Natural killer cell treated with Interleukin-12 subunit alpha and Interleukin-12 subunit beta and Interleukin-15 and Interleukin-18, amount 100 ng/mL, for 72 hours (primary cell): ENCODE measurements at regions not wholly inside any gene's neighbourhood (a gene's known extent, or its start where the extent isn't known, plus 50 kb on each side); places are given as distances from the start of the nearest gene placed in this dataset.

Experiments
- ATAC-seq, 2 donors: fragments of 150-1000 bp; cut with Tn5 transposase in 1 of 2; sonication (Bioruptor Pico), chemical (Tn5 transposase) in 1 of 2; 2 replicates each; pipeline ENCODE4 v1.10.0; 2021
- DNase-seq: peaks from one replicate; pipeline ENCODE4 v3.0.0; 2022; ENCODE audit warnings: low spot score
- H3K27ac Mint-ChIP-seq, 2 donors: 1 replicate in 1 of 2; 2 replicates in 1 of 2; pipeline ENCODE4 v1.8.0; 2022; ENCODE audit warnings: mixed read lengths in 2 of 2, mild to moderate bottlenecking in 1 of 2, moderate library complexity in 1 of 2
- H3K27me3 Mint-ChIP-seq, 2 donors: 1 replicate in 1 of 2; 2 replicates in 1 of 2; pipeline ENCODE4 v1.8.0; 2022; ENCODE audit warnings: mixed read lengths in 2 of 2
- H3K36me3 Mint-ChIP-seq: one replicate; pipeline ENCODE4 v1.8.0; 2022; ENCODE audit warnings: mixed read lengths
- H3K4me1 Mint-ChIP-seq, 2 donors: 1 replicate in 1 of 2; 2 replicates in 1 of 2; pipeline ENCODE4 v1.8.0; 2022; ENCODE audit warnings: low read depth in 2 of 2, mixed read lengths in 2 of 2, mild to moderate bottlenecking in 1 of 2
- H3K4me3 Mint-ChIP-seq: one replicate; pipeline ENCODE4 v1.8.0; 2022; ENCODE audit warnings: mixed read lengths
- H3K9me3 Mint-ChIP-seq: 2 replicates; pipeline ENCODE4 v1.8.0; 2022; ENCODE audit warnings: mixed read lengths

GRCh38 chr14:101132588-101132987 lies 229.1 kb upstream of the RTL1 start:
- H3K4me1 Mint-ChIP-seq, result no peaks in the 10 kb centered on the region
- no peaks in the 10 kb centered on the region for H3K36me3 Mint-ChIP-seq
- no peak for ATAC-seq
- H3K27me3 Mint-ChIP-seq, result peaks cover 29 to 33% of the 10 kb centered on the region in 2 donors
- H3K9me3 Mint-ChIP-seq, result no peaks in the 10 kb centered on the region
- DNase-seq, result no peak
- no peak overlapping the region for H3K4me3 Mint-ChIP-seq
- H3K27ac Mint-ChIP-seq, result no peak overlapping the region

GRCh38 chr14:101133068-101133467 lies 229.5 kb upstream of the RTL1 start:
- Mint-ChIP-seq H3K4me1 (no peaks in the 10 kb centered on the region), H3K9me3 (no peaks in the 10 kb centered on the region), H3K36me3 (no peaks in the 10 kb centered on the region), H3K4me3 (no peak overlapping the region), H3K27ac (no peak overlapping the region), H3K27me3 (peaks cover 26 to 29% of the 10 kb centered on the region in 2 donors)
- ATAC-seq (no peak), DNase-seq (no peak)

- Mint-ChIP-seq H3K36me3 (no peaks in the 10 kb centered on the region), H3K4me3 (no peak overlapping the region), H3K27me3 (peaks cover 20 to 24% of the 10 kb centered on the region in 2 donors), H3K27ac (no peak overlapping the region), H3K9me3 (no peaks in the 10 kb centered on the region), H3K4me1 (no peaks in the 10 kb centered on the region)
- ATAC-seq (no peak), DNase-seq (no peak)
These were observed 230.7 kb upstream of the RTL1 start for GRCh38 chr14:101134161-101134631.

GRCh38 chr14:101134851-101135433 lies 231.4 kb upstream of the RTL1 start:
- ATAC-seq, result no peak
- no peaks in the 10 kb centered on the region for H3K9me3 Mint-ChIP-seq
- H3K4me1 Mint-ChIP-seq, result no peaks in the 10 kb centered on the region

GRCh38 chr14:101135796-101136742 lies 232.5 kb upstream of the RTL1 start:
- Mint-ChIP-seq H3K4me3 (no peak overlapping the region), H3K27ac (no peak overlapping the region)

More at GRCh38 chr14:101134851-101135433, 231.4 kb upstream of the RTL1 start:
- Mint-ChIP-seq H3K27me3 (peaks cover 14 to 17% of the 10 kb centered on the region in 2 donors), H3K4me3 (no peak overlapping the region), H3K36me3 (no peaks in the 10 kb centered on the region), H3K27ac (no peak overlapping the region)
- no peak for DNase-seq

GRCh38 chr14:101137234-101137633 lies 233.7 kb upstream of the RTL1 start:
- Mint-ChIP-seq H3K27ac (no peak overlapping the region), H3K27me3 (peaks cover 22 to 27% of the 10 kb centered on the region in 2 donors), H3K4me3 (no peak overlapping the region), H3K4me1 (no peaks in the 10 kb centered on the region), H3K36me3 (peaks cover 7% of the 10 kb centered on the region), H3K9me3 (peaks cover 5% of the 10 kb centered on the region)
- DNase-seq (no peak), ATAC-seq (no peak)

More at GRCh38 chr14:101135796-101136742, 232.5 kb upstream of the RTL1 start:
- Mint-ChIP-seq H3K36me3 (no peaks in the 10 kb centered on the region), H3K9me3 (no peaks in the 10 kb centered on the region), H3K4me1 (no peaks in the 10 kb centered on the region), H3K27me3 (peaks cover 17 to 18% of the 10 kb centered on the region in 2 donors)
- DNase-seq (no peak), ATAC-seq (peak in 1 of 2 donors; percentile 36)

- no peak for ATAC-seq
- H3K27ac Mint-ChIP-seq, result no peak overlapping the region
- DNase-seq, result no peak
- H3K27me3 Mint-ChIP-seq, result peaks cover 15 to 16% of the 10 kb centered on the region in 2 donors
- H3K9me3 Mint-ChIP-seq, result peaks cover 8% of the 10 kb centered on the region
- peaks cover 15% of the 10 kb centered on the region for H3K36me3 Mint-ChIP-seq
- no peaks in the 10 kb centered on the region for H3K4me1 Mint-ChIP-seq
- H3K4me3 Mint-ChIP-seq, result no peak overlapping the region
These were observed 244.3 kb upstream of the RTL1 start for GRCh38 chr14:101147848-101148247.

- Mint-ChIP-seq H3K27ac (no peak overlapping the region), H3K4me1 (no peaks in the 10 kb centered on the region), H3K36me3 (peaks cover 15% of the 10 kb centered on the region), H3K4me3 (no peak overlapping the region), H3K27me3 (peaks cover 22 to 31% of the 10 kb centered on the region in 2 donors), H3K9me3 (peaks cover 4% of the 10 kb centered on the region)
- no peak for DNase-seq
- ATAC-seq, result no peak
These were observed 246.6 kb upstream of the RTL1 start for GRCh38 chr14:101150039-101150610.

GRCh38 chr14:101151226-101151926 lies 247.9 kb upstream of the RTL1 start:
- no peak overlapping the region for H3K27ac Mint-ChIP-seq
- peaks cover 11% of the 10 kb centered on the region for H3K36me3 Mint-ChIP-seq
- ATAC-seq (no peak), DNase-seq (no peak)
- peaks cover 30 to 37% of the 10 kb centered on the region in 2 donors for H3K27me3 Mint-ChIP-seq
- no peaks in the 10 kb centered on the region for H3K4me1 Mint-ChIP-seq
- peaks cover 4% of the 10 kb centered on the region for H3K9me3 Mint-ChIP-seq
- no peak overlapping the region for H3K4me3 Mint-ChIP-seq

GRCh38 chr14:101151927-101152305 lies 248.4 kb upstream of the RTL1 start:
- no peak for DNase-seq
- H3K27ac Mint-ChIP-seq, result no peak overlapping the region
- peaks cover 9% of the 10 kb centered on the region for H3K36me3 Mint-ChIP-seq
- peaks cover 30 to 42% of the 10 kb centered on the region in 2 donors for H3K27me3 Mint-ChIP-seq
- ATAC-seq, result no peak
- H3K9me3 Mint-ChIP-seq, result peaks cover 4% of the 10 kb centered on the region
- no peaks in the 10 kb centered on the region for H3K4me1 Mint-ChIP-seq
- H3K4me3 Mint-ChIP-seq, result no peak overlapping the region

GRCh38 chr14:101152855-101153254 lies 249.3 kb upstream of the RTL1 start:
- Mint-ChIP-seq H3K9me3 (peaks cover 3% of the 10 kb centered on the region), H3K27ac (no peak overlapping the region), H3K27me3 (peaks cover 34 to 45% of the 10 kb centered on the region in 2 donors), H3K4me3 (no peak overlapping the region), H3K36me3 (peaks cover 6% of the 10 kb centered on the region), H3K4me1 (no peaks in the 10 kb centered on the region)
- DNase-seq, result no peak
- peak; percentile 26 to 60 for ATAC-seq

- Mint-ChIP-seq H3K9me3 (no peaks in the 10 kb centered on the region), H3K27ac (no peak overlapping the region), H3K36me3 (no peaks in the 10 kb centered on the region), H3K4me3 (no peak overlapping the region), H3K27me3 (peaks cover 32 to 45% of the 10 kb centered on the region in 2 donors), H3K4me1 (no peaks in the 10 kb centered on the region)
- no peak for DNase-seq
- no peak for ATAC-seq
These were observed 250.2 kb upstream of the RTL1 start for GRCh38 chr14:101153691-101154090.

- no peak overlapping the region for H3K4me3 Mint-ChIP-seq
- H3K4me1 Mint-ChIP-seq, result no peaks in the 10 kb centered on the region
- DNase-seq (no peak), ATAC-seq (no peak)
- H3K27me3 Mint-ChIP-seq, result peaks cover 37 to 53% of the 10 kb centered on the region in 2 donors
- H3K9me3 Mint-ChIP-seq, result no peaks in the 10 kb centered on the region
- no peak overlapping the region for H3K27ac Mint-ChIP-seq
- no peaks in the 10 kb centered on the region for H3K36me3 Mint-ChIP-seq
These were observed 252.1 kb upstream of the RTL1 start for GRCh38 chr14:101155575-101155974.
